ENCODE measurements at regions not wholly inside any gene's neighbourhood (a gene's known extent, or its start where the extent isn't known, plus 50 kb on each side); places are given as distances from the start of the nearest gene placed in this dataset.
"Not testable (repeated sequence)": the region's sequence is repeated elsewhere in the genome, so short reads cannot be mapped to it uniquely, and the experiment has no call there.

GRCh38 chr16:65260746-65261145 lies 138.9 kb upstream of the CDH11 start:
- intact Hi-C loops (cut with DNase I; ENCODE audit: low total_unique reads) = no loop called here
- no peaks in the 10 kb centered on the region for H3K4me1 ChIP-seq
- H3K36me3 ChIP-seq = no peaks in the 10 kb centered on the region
- H3K9me3 ChIP-seq = no peaks in the 10 kb centered on the region
- no peak for DNase-seq
- TF ChIP-seq POLR2A (IDR thresholded peaks at IDR 0.05) (no peak), CTCF (IDR thresholded peaks at IDR 0.05) (no peak)
- no peak overlapping the region for H3K27ac ChIP-seq
- no peaks in the 10 kb centered on the region for H3K27me3 ChIP-seq
- no peak overlapping the region for H3K4me3 ChIP-seq

GRCh38 chr16:65254144-65254543 lies 132.3 kb upstream of the CDH11 start:
- Histone ChIP-seq H3K4me3 (no peak overlapping the region), H3K27ac (no peak overlapping the region), H3K9me3 (no peaks in the 10 kb centered on the region), H3K36me3 (no peaks in the 10 kb centered on the region), H3K27me3 (no peaks in the 10 kb centered on the region), H3K4me1 (no peaks in the 10 kb centered on the region)
- DNase-seq = no peak
- intact Hi-C loops (cut with DNase I; ENCODE audit: low total_unique reads) = no loop called here
- TF ChIP-seq CTCF (IDR thresholded peaks at IDR 0.05) (no peak), POLR2A (IDR thresholded peaks at IDR 0.05) (no peak)

- Histone ChIP-seq H3K36me3 (no peaks in the 10 kb centered on the region), H3K27me3 (no peaks in the 10 kb centered on the region), H3K4me1 (no peaks in the 10 kb centered on the region), H3K27ac (peak overlapping the region; percentile 54 to 68), H3K4me3 (no peak overlapping the region), H3K9me3 (no peaks in the 10 kb centered on the region)
- no peak for TF ChIP-seq CTCF (IDR thresholded peaks at IDR 0.05)
- intact Hi-C loops (cut with DNase I; ENCODE audit: low total_unique reads) = no loop called here
- DNase-seq = peak; percentile 52 to 69
Observed at GRCh38 chr16:65249768-65250167, 127.9 kb upstream of the CDH11 start.

- intact Hi-C loops (cut with DNase I; ENCODE audit: low total_unique reads) = no loop called here
- TF ChIP-seq CTCF (IDR thresholded peaks at IDR 0.05) = no peak
- TF ChIP-seq POLR2A (IDR thresholded peaks at IDR 0.05) = no peak
- H3K27me3 ChIP-seq = no peaks in the 10 kb centered on the region
- no peak overlapping the region for H3K4me3 ChIP-seq
- H3K27ac ChIP-seq = no peak overlapping the region
- H3K36me3 ChIP-seq = no peaks in the 10 kb centered on the region
- no peaks in the 10 kb centered on the region for H3K9me3 ChIP-seq
- H3K4me1 ChIP-seq = no peaks in the 10 kb centered on the region
- DNase-seq = no peak
Observed at GRCh38 chr16:65244787-65245186, 122.9 kb upstream of the CDH11 start.

- no peaks in the 10 kb centered on the region for H3K4me1 ChIP-seq
- DNase-seq = no peak
- no peak for TF ChIP-seq POLR2A (IDR thresholded peaks at IDR 0.05)
- TF ChIP-seq CTCF (IDR thresholded peaks at IDR 0.05) = no peak
- H3K36me3 ChIP-seq = no peaks in the 10 kb centered on the region
- no peak overlapping the region for H3K27ac ChIP-seq
- intact Hi-C loops (cut with DNase I; ENCODE audit: low total_unique reads) = no loop called here
- H3K27me3 ChIP-seq = no peaks in the 10 kb centered on the region
- H3K4me3 ChIP-seq = no peak overlapping the region
- no peaks in the 10 kb centered on the region for H3K9me3 ChIP-seq
Observed at GRCh38 chr16:65235339-65236177, 113.7 kb upstream of the CDH11 start.

- H3K27me3 ChIP-seq; intact Hi-C loops (cut with DNase I; ENCODE audit: low total_unique reads); H3K27ac ChIP-seq; H3K9me3 ChIP-seq; H3K36me3 ChIP-seq; DNase-seq; H3K4me1 ChIP-seq; H3K4me3 ChIP-seq: not testable (repeated sequence)
Observed at GRCh38 chr16:65234721-65235320, 113.0 kb upstream of the CDH11 start.

All from uterus (tissue), 3 donors.